ENCODE measurements at regions not wholly inside any gene's neighbourhood (a gene's known extent, or its start where the extent isn't known, plus 50 kb on each side); places are given as distances from the start of the nearest gene placed in this dataset.

DNA sequence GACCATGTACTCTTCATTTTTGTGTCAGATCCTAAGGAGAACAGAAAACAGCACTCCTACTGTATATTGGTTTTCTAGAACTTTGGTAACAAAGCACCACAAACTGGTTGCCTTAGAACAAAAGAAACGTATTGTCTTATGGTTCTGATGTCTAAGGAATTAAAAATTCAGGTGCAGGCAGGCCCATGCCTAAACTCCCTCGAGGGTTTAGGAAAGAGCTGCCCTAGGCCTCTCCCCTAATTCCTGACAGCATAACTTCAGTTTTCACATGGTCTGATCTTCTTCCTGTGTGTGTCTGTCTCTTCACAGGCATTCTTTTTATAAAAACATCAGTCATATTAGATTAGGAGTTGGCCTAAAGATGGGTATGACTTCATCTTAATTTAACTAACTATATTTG, 1093.6 kb downstream of the TECRL start:
- no peaks in the 10 kb centered on the region for H3K27me3 ChIP-seq (replicated peaks in 1 of 7)
- no peak overlapping the region for H3K27ac ChIP-seq
- intact Hi-C loops (cut with DNase I; ENCODE audit: low total_unique reads), result no loop called here
- H3K4me1 ChIP-seq, result no peaks in the 10 kb centered on the region
- peaks cover 0 to 8% (median 0%) of the 10 kb centered on the region in 8 donors for H3K9me3 ChIP-seq
- 48 to 61% (median 52%) methylated on average over 2 of the region's 2 CpGs for WGBS, 5 donors
- no peaks in the 10 kb centered on the region for H3K36me3 ChIP-seq
- TF ChIP-seq POLR2A (IDR thresholded peaks at IDR 0.05), result no peak
- H3K4me3 ChIP-seq, result no peak overlapping the region
- DNase-seq, result no peak

DNA sequence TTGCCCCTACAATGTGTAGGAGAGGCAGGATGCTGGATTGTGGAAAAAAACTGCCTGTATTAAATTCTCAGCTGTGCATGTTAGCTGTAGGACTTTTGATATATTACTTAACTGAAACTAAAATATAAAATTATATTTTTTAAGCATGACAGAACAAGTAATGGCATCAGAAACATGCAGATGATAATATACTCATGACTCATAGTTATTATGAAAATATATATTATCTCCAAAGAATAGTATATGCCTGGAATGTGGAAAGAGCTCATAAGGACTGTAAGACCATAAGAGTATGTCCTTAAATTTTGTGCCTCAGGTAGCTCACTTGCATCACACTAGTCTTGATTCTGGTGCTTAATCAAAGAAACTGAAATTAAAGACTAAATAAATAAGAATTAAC, 1100.6 kb downstream of the TECRL start:
- no peak overlapping the region for H3K27ac ChIP-seq
- H3K9me3 ChIP-seq, result peaks cover 0 to 26% (median 6%) of the 10 kb centered on the region in 8 donors
- no peaks in the 10 kb centered on the region for H3K27me3 ChIP-seq (replicated peaks in 1 of 7)
- H3K4me3 ChIP-seq, result no peak overlapping the region
- H3K36me3 ChIP-seq, result no peaks in the 10 kb centered on the region
- intact Hi-C loops (cut with DNase I; ENCODE audit: low total_unique reads), result no loop called here
- DNase-seq, result no peak
- TF ChIP-seq, protein P1, sequence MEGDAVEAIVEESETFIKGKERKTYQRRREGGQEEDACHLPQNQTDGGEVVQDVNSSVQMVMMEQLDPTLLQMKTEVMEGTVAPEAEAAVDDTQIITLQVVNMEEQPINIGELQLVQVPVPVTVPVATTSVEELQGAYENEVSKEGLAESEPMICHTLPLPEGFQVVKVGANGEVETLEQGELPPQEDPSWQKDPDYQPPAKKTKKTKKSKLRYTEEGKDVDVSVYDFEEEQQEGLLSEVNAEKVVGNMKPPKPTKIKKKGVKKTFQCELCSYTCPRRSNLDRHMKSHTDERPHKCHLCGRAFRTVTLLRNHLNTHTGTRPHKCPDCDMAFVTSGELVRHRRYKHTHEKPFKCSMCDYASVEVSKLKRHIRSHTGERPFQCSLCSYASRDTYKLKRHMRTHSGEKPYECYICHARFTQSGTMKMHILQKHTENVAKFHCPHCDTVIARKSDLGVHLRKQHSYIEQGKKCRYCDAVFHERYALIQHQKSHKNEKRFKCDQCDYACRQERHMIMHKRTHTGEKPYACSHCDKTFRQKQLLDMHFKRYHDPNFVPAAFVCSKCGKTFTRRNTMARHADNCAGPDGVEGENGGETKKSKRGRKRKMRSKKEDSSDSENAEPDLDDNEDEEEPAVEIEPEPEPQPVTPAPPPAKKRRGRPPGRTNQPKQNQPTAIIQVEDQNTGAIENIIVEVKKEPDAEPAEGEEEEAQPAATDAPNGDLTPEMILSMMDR (IDR thresholded peaks at IDR 0.05 in 8 of 11, conservative IDR thresholded peaks at IDR 0.05 in 3 of 11), result no peak
- no peak for TF ChIP-seq POLR2AphosphoS5 (IDR thresholded peaks at IDR 0.05)
- no peak for TF ChIP-seq POLR2A (IDR thresholded peaks at IDR 0.05)
- no peaks in the 10 kb centered on the region for H3K4me1 ChIP-seq

DNA sequence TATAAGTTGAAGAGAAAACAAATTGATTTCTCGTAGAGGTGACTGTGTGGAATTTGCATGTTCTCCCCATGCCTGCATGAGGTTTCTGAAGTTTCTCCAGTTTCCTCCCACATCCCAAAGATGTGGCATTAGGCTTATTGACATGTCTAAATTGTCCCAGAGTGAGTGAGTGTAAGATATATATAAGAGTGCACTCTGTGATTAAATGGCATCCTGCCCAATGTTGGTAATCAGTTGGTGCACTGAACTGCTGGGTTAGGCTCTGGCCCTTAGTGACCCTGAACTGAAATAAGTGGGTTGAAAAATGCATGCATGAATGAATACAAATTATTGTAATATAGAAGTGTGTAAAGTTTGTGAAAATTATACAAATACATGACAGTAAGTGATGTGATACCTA, 1106.5 kb downstream of the TECRL start:
- H3K36me3 ChIP-seq, result no peaks in the 10 kb centered on the region
- TF ChIP-seq POLR2AphosphoS5 (IDR thresholded peaks at IDR 0.05) (no peak), POLR2A (IDR thresholded peaks at IDR 0.05) (no peak)
- TF ChIP-seq, protein P1 (IDR thresholded peaks at IDR 0.05 in 8 of 11, conservative IDR thresholded peaks at IDR 0.05 in 3 of 11), result no peak
- WGBS, 5 donors, result 64 to 90% (median 74%) methylated on average over 1 of the region's 1 CpG
- no peaks in the 10 kb centered on the region for H3K27me3 ChIP-seq (replicated peaks in 1 of 7)
- H3K4me1 ChIP-seq, result no peaks in the 10 kb centered on the region
- no peak overlapping the region for H3K4me3 ChIP-seq
- peaks cover 0 to 26% (median 9%) of the 10 kb centered on the region in 8 donors for H3K9me3 ChIP-seq
- no peak for DNase-seq
- no peak overlapping the region for H3K27ac ChIP-seq
- intact Hi-C loops (cut with DNase I; ENCODE audit: low total_unique reads), result no loop called here

DNA sequence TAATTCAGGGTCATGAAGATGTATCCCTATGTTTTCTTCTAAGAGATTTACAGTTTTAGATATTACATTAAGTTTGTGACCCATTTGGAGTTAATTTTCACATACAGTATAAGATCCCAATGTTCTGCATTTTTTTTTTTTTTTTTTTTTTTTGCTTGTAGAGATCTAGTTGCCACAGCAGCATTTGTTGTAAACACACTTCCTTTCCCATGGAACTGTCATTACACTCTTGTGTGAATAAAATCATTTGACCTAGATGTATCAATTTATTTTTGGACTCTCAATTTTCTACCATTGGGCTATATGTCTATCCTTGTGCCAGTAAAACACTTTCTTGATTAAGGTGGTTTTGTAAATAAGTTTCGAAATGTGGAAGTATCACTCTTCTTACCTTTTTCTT, 1107.2 kb downstream of the TECRL start:
- no peaks in the 10 kb centered on the region for H3K4me1 ChIP-seq
- 83 to 94% (median 86%) methylated on average over 1 of the region's 1 CpG for WGBS, 5 donors
- no peak overlapping the region for H3K27ac ChIP-seq
- no peak for DNase-seq
- no peak overlapping the region for H3K4me3 ChIP-seq
- intact Hi-C loops (cut with DNase I; ENCODE audit: low total_unique reads), result no loop called here
- peaks cover 0 to 25% (median 9%) of the 10 kb centered on the region in 8 donors for H3K9me3 ChIP-seq
- TF ChIP-seq, protein P1 (IDR thresholded peaks at IDR 0.05 in 8 of 11, conservative IDR thresholded peaks at IDR 0.05 in 3 of 11), result no peak
- no peak for TF ChIP-seq POLR2AphosphoS5 (IDR thresholded peaks at IDR 0.05)
- TF ChIP-seq POLR2A (IDR thresholded peaks at IDR 0.05), result no peak
- H3K36me3 ChIP-seq, result no peaks in the 10 kb centered on the region
- no peaks in the 10 kb centered on the region for H3K27me3 ChIP-seq (replicated peaks in 1 of 7)

DNA sequence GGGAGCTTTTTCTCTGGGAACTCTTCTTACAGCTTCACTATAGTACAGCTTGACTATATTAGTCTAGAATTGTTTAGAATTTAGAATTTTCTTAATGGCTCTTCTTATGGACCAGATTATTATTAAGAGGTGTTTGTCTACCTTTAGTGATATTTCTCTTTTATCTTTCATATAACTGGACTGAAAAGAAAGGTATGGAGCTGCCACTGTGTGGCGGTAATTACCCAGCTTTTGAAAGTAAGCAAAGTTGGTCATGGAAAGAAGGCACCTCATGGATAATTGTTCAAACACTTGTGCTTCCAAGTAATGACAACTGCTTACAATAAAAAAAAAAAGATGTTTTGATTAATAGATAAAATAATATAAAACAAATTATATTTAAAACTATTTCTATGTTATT, 1112.5 kb downstream of the TECRL start:
- DNase-seq, result no peak
- intact Hi-C loops (cut with DNase I; ENCODE audit: low total_unique reads), result no loop called here
- WGBS, 5 donors, result 55 to 68% (median 58%) methylated on average over 1 of the region's 1 CpG

More for the DNA sequence above, 1112.5 kb downstream of the TECRL start:
- H3K27me3 ChIP-seq (replicated peaks in 1 of 7), result no peaks in the 10 kb centered on the region
- H3K36me3 ChIP-seq, result no peaks in the 10 kb centered on the region
- TF ChIP-seq POLR2A (IDR thresholded peaks at IDR 0.05) (no peak), POLR2AphosphoS5 (IDR thresholded peaks at IDR 0.05) (no peak)
- TF ChIP-seq, protein P1 (IDR thresholded peaks at IDR 0.05 in 8 of 11, conservative IDR thresholded peaks at IDR 0.05 in 3 of 11), result no peak
- H3K9me3 ChIP-seq, result peaks cover 0 to 4% (median 0%) of the 10 kb centered on the region in 8 donors
- H3K4me1 ChIP-seq, result no peaks in the 10 kb centered on the region
- no peak overlapping the region for H3K27ac ChIP-seq
- no peak overlapping the region for H3K4me3 ChIP-seq
